ENCODE measurements at regions not wholly inside any gene's neighbourhood (a gene's known extent, or its start where the extent isn't known, plus 50 kb on each side); places are given as distances from the start of the nearest gene placed in this dataset.
"Not testable (repeated sequence)": the region's sequence is repeated elsewhere in the genome, so short reads cannot be mapped to it uniquely, and the experiment has no call there.

DNA sequence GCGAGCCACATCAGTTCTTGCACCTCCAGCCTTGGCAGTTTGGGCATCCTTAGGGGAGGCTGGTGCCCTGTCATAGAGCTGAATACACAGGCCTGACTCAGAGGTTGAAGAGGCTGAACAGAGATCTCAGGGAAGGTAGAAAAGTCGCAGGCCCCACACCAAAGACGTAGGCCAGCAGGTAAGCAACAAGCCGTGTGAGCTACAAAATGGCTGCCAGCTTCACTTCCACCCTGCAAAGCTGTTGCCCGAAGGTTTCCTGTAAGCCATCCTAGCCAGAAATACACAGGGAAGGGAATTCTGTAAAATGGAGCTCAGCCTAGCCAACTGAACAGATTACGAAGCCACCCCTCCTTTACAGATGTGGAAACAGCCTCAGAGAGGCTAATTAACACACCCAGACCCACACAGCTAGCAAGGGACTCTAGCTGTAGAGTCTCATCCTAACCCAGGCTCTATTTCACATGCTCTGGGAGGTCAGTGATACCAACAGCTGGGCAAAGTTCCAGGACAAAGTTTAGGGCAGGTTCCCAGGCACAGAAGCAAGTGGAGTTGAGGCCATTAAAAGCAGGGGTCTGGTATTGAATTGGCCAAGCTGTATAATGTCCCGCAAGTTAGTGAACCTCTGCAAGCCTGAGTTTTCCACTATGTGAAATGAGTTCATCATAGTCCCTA is 66.3 kb upstream of the RASGRF1 start:
- DNase-seq: no peak

DNA sequence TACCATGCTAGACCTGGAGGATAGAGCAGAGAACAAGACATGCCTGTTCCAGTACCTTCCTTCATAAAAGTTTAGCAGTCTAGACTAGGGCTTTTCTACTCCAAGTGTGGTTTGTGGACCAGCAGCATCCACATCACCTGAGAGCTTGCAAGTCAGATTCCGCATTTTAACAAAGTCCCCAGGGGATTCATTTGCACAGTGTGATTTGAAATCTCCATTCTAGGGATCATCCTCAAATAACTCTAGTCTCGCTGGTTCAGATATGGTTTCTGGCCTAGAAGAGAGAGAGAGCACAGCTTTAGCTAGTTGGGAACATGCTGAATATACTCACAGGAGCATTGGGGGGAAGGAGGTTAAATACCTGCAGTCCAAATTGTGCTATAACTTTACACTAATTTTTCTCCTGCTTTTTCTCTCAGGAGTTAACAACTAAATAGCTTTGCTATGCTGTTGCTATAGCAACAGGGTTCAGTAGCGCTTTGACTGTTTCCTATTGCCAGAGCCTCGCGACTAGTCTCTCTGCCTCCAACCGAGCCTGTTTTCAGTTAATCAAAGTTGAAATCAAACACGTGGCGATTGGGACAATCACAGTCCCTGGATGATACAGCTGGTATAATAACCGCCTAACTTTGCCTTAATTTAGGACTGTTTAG is 64.0 kb upstream of the RASGRF1 start:
- no peak for DNase-seq

DNA sequence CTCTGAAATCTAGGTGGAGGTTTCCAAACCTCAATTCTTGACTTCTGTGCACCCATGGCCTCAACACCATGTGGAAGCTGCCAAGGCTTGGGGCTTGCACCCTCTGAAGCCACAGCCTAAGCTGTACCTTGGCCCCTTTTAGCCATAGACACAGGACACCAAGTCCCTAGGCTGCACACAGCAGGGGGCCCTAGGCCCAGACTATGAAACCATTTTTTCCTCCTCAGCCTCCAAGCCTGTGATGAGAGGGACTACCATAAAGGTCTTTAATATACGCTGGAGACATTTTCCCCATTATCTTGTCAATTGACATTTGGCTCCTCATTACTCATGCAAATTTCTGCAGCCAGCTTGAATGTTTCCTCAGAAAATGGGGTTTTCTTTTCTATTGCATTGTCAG is 53.7 kb upstream of the RASGRF1 start:
- not testable (repeated sequence) for DNase-seq

DNA sequence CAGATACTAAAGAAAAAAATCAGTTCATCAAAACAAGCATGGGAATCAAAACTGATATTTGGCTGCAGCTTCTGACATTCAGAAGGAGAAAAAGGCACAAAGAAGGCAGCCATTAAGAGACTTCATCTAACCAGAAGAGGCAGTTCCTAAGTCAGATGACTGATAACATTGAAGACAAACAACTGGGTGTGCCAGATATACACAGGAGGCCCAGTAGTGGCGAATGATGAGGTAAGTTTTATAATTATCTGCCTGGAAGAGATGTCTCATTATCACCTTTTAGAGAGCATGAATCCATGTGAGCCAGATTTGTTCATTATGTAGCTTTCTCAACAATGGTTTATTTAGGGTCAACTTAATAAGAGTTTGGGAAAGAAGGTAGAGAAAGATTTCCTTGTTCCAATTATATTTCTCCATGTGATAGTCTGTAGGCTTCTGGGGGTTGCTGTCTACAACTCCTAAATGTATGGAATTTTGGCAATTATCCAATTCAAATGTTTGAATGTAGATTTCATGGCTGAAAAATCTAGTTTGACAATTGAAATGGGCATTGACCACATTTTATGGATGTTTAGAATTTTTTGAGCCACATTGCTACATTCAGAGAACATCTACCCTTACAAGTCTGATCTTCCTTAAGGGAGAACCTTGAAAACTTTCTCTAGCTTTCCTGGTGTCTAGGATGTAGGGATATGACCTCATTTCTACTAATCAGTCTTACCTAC is 50.4 kb upstream of the RASGRF1 start:
- DNase-seq: no peak
